HG02798 (cell line): ENCODE measurements at regions not wholly inside any gene's neighbourhood (a gene's known extent, or its start where the extent isn't known, plus 50 kb on each side); places are given as distances from the start of the nearest gene placed in this dataset.
"Not testable (repeated sequence)": the region's sequence is repeated elsewhere in the genome, so short reads cannot be mapped to it uniquely, and the experiment has no call there.

Experiments used
- ATAC-seq: cut with Tn5 transposase; IDR thresholded peaks from one replicate; pipeline ENCODE4 v1.9.1; 2021; ENCODE audit warnings: mild to moderate bottlenecking; ENCODE audit not compliant: unreplicated experiment, poor library complexity

GRCh38 chr6:26172608-26172968, 85.4 kb downstream of the HFE start:
- peak; percentile 14 for ATAC-seq

GRCh38 chr6:26173836-26174145, 86.6 kb downstream of the HFE start:
- no peak for ATAC-seq

GRCh38 chr6:26175033-26175427, 87.8 kb downstream of the HFE start:
- ATAC-seq, result no peak

GRCh38 chr6:26175428-26176181, 88.4 kb downstream of the HFE start:
- ATAC-seq, result no peak

DNA sequence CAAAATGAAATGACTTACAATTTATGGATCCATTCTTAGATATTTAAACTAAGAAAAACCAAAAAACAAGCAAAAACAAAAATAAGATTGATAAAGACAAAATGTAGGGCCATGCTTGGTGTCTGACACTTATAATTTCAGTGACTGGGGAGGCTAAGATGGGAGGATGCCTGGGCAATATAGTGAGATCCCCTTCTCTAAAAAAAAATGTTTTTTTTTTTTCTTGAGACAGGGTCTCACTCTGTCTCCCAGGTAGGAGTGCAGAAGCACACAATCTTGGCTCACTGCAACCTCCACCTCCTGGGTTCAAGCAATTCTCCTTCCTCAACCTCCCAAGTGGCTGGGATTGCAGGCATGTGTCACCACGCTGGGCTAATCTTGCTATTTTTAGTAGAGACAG, 92.4 kb downstream of the HFE start:
- ATAC-seq, result no peak

DNA sequence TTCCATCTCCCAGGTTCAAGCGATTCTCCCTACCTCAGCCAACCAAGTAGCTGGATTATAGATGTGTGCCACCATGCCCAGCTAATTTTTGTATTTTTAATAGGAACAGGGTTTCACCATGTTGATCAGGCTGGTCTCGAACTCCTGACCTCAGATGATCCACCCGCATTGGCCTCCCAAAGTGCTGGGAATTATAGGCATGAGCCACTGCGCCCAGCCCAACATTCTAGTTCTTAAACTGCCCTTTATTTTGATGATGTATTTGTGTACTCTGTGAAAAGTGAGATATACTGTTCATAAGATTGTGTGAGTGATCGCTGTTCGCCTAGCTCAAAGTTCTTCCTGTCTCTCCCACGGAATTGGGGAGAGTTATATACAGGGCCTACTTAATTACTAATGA, 93.1 kb downstream of the HFE start:
- no peak for ATAC-seq

GRCh38 chr6:26183237-26183580, 96.0 kb downstream of the HFE start:
- ATAC-seq, result no peak

- ATAC-seq, result peak; percentile 63
These were observed 96.5 kb downstream of the HFE start for GRCh38 chr6:26183581-26184366.

- no peak for ATAC-seq
These were observed 97.2 kb downstream of the HFE start for GRCh38 chr6:26184367-26184891.

- ATAC-seq, result no peak
These were observed 97.8 kb downstream of the HFE start for GRCh38 chr6:26185004-26185403.

GRCh38 chr6:26185802-26186201, 98.6 kb downstream of the HFE start:
- ATAC-seq, result no peak

DNA sequence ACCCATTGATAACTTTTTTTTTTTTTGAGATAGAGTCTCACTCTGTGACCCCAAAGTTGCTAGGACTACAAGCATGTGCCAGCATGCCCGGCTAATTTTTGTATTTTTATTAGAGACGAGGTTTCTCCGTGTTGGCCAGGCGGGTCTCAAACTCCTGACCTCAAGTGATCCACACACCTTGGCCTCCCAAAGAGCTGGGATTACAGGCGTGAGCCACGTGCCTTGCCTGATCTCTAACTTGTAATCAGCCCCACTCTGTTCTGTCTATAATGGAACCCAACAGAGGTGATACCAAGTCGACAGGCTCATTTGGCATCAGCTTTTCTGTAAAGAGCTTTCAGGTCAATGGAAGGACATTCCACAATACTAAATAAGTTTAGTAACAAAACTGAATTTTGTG, 99.4 kb downstream of the HFE start:
- ATAC-seq, result no peak

- no peak for ATAC-seq
These were observed 100.1 kb downstream of the HFE start for GRCh38 chr6:26187292-26187691.

DNA sequence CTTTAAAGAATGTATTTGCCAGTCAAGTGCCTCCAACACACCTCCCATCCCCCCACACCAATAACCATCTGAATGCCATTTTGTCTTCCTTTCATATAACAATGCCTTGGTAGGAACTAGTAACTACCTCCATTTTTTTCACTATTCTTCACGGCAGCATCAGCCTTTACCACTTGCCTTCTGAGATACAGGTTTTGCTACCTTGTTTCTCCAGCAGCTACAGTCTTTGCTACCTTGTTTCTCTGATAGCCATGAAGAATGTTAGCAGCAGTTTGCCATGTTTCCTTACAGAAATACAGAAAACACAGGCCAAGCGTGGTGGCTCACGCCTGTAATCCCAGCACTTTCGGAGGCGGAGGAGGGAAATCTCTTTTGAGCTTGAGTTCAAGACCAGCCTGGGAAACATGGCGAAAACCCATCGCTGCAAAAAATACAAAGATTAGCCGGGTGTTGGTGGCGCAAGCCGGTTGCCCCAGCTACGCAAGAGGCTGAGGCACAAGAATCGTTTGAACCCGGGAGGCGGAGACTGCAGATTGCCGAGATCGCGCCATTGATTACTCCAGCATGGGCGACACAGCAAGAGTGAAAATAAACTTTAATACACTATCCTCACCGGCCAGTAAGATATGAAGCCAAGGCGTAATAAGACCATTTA, 100.9 kb downstream of the HFE start:
- peak; percentile 21 for ATAC-seq

GRCh38 chr6:26191512-26191911, 104.3 kb downstream of the HFE start:
- ATAC-seq, result not testable (repeated sequence)

- ATAC-seq, result no peak
These were observed 106.5 kb downstream of the HFE start for GRCh38 chr6:26193467-26194328.

GRCh38 chr6:26194329-26194701, 107.1 kb downstream of the HFE start:
- ATAC-seq, result no peak

- ATAC-seq, result no peak
These were observed 107.7 kb downstream of the HFE start for GRCh38 chr6:26194816-26195375.

- ATAC-seq, result peak; percentile 28
These were observed 108.2 kb downstream of the HFE start for GRCh38 chr6:26195376-26195923.
